Esophagus squamous epithelium (tissue), 4 donors: ENCODE measurements at regions not wholly inside any gene's neighbourhood (a gene's known extent, or its start where the extent isn't known, plus 50 kb on each side); places are given as distances from the start of the nearest gene placed in this dataset.

Experiments used
- CTCF ChIP-seq, 6 experiments: fragments of 450-650 bp in 4 of 6; fragments of 200-600 bp in 2 of 6; sonication (generic) in 2 of 6; IDR thresholded peaks; one replicate each; pipeline ENCODE4 v1.5.1; 2016 to 2019; ENCODE audit warnings: antibody characterized with exemption in 6 of 6, mild to moderate bottlenecking in 4 of 6, moderate library complexity in 4 of 6
- POLR2A ChIP-seq, 4 donors: fragments of 450-650 bp; IDR thresholded peaks; one replicate each; pipeline ENCODE4 v1.6.1; 2017; ENCODE audit warnings: antibody characterized with exemption in 4 of 4, mild to moderate bottlenecking in 4 of 4, moderate library complexity in 3 of 4

GRCh38 chr6:85347812-85348211, 102.1 kb upstream of the NT5E start:
- TF ChIP-seq POLR2A (IDR thresholded peaks at IDR 0.05) (no peak), CTCF (IDR thresholded peaks at IDR 0.05) (no peak)
